Prostate gland (tissue), 2 donors: ENCODE measurements at regions not wholly inside any gene's neighbourhood (a gene's known extent, or its start where the extent isn't known, plus 50 kb on each side); places are given as distances from the start of the nearest gene placed in this dataset.
"Not testable (repeated sequence)": the region's sequence is repeated elsewhere in the genome, so short reads cannot be mapped to it uniquely, and the experiment has no call there.

ENCODE experiments used
- DNase-seq: peaks from one replicate; pipeline ENCODE4 v3.0.0-alpha.2; 2019; ENCODE audit warnings: low spot score
- H3K27ac ChIP-seq, 2 donors: fragments of 200-600 bp; sonication (generic); 2 replicates each; pipeline ENCODE4 v1.5.1; 2017 to 2019
- H3K27me3 ChIP-seq: fragments of 200-600 bp; sonication (generic); replicated peaks from 2 replicates; pipeline ENCODE4 v1.5.1; 2019; ENCODE audit not compliant: insufficient read depth
- H3K36me3 ChIP-seq, 2 donors: fragments of 200-600 bp; sonication (generic); 1 replicate in 1 of 2; 2 replicates in 1 of 2; pipeline versions ENCODE4 v1.5.1 to v1.8.1; 2017 to 2019
- H3K4me1 ChIP-seq: fragments of 200-600 bp; sonication (generic); replicated peaks from 2 replicates; pipeline ENCODE4 v1.5.1; 2019
- H3K4me3 ChIP-seq, 2 donors: fragments of 200-600 bp; sonication (generic); 2 replicates each; pipeline ENCODE4 v1.5.1; 2017 to 2019
- H3K9me3 ChIP-seq: fragments of 200-600 bp; sonication (generic); 2 replicates; pipeline ENCODE4 v1.5.1; 2017
- CTCF ChIP-seq, 4 experiments: fragments of 200-600 bp in 2 of 4; fragments of 450-650 bp in 2 of 4; sonication (generic) in 2 of 4; IDR thresholded peaks; 1 replicate in 3 of 4; 2 replicates in 1 of 4; pipeline ENCODE4 v1.5.1; 2016 to 2019; ENCODE audit warnings: antibody characterized with exemption in 4 of 4, mild to moderate bottlenecking in 2 of 4, moderate library complexity in 2 of 4
- POLR2A ChIP-seq: fragments of 450-650 bp; IDR thresholded peaks from one replicate; pipeline ENCODE4 v1.6.1; 2016; ENCODE audit warnings: antibody characterized with exemption, mild to moderate bottlenecking
- POLR2AphosphoS5 ChIP-seq: sonication (generic); formaldehyde crosslinking; IDR thresholded peaks from one replicate; pipeline ENCODE4 v1.6.1; 2017; ENCODE audit warnings: antibody characterized with exemption
- WGBS: methylation state at CpG from one replicate; pipeline ENCODE4 v1.1.5; 2018; 5-methylcytosine and 5-hydroxymethylcytosine counted together
- intact Hi-C: fragments of 100-400 bp; cut with DNase I; formaldehyde crosslinking; loops from one replicate; pipeline ENCODE4 v1.14.2; 2022

GRCh38 chr1:88595355-88596002 is 88.6 kb upstream of the PKN2 start:
- Histone ChIP-seq H3K9me3 (no peaks in the 10 kb centered on the region), H3K36me3 (no peaks in the 10 kb centered on the region), H3K27me3 (no peaks in the 10 kb centered on the region), H3K4me3 (no peak overlapping the region), H3K4me1 (no peaks in the 10 kb centered on the region), H3K27ac (no peak overlapping the region)
- intact Hi-C loops: no loop called here
- TF ChIP-seq CTCF (IDR thresholded peaks at IDR 0.05) (peak in 1 of 4 experiments; percentile 23), POLR2A (no peak)
- WGBS: 54% methylated on average over 4 of the region's 4 CpGs
- DNase-seq: no peak

GRCh38 chr1:88597973-88598372 is 86.1 kb upstream of the PKN2 start:
- H3K4me1 ChIP-seq, H3K9me3 ChIP-seq, DNase-seq, H3K4me3 ChIP-seq, H3K27me3 ChIP-seq, H3K27ac ChIP-seq, H3K36me3 ChIP-seq, intact Hi-C loops: not testable (repeated sequence)
- 60% methylated on average over 1 of the region's 1 CpG for WGBS

GRCh38 chr1:88608139-88608943 is 75.7 kb upstream of the PKN2 start:
- H3K27ac ChIP-seq: no peak overlapping the region
- no peaks in the 10 kb centered on the region for H3K4me1 ChIP-seq
- TF ChIP-seq POLR2A: no peak
- TF ChIP-seq CTCF (IDR thresholded peaks at IDR 0.05): peak in 1 of 4 experiments; percentile 40
- H3K4me3 ChIP-seq: no peak overlapping the region
- DNase-seq: no peak
- intact Hi-C loops: no loop called here
- H3K9me3 ChIP-seq: no peaks in the 10 kb centered on the region
- WGBS: 65% methylated on average over 11 of the region's 11 CpGs
- H3K36me3 ChIP-seq: no peaks in the 10 kb centered on the region
- H3K27me3 ChIP-seq: no peaks in the 10 kb centered on the region

- no peaks in the 10 kb centered on the region for H3K36me3 ChIP-seq
- TF ChIP-seq POLR2AphosphoS5: no peak
- no peak for TF ChIP-seq CTCF (IDR thresholded peaks at IDR 0.05)
- TF ChIP-seq POLR2A: no peak
- DNase-seq: no peak
- intact Hi-C loops: no loop called here
- H3K27ac ChIP-seq: no peak overlapping the region
- no peaks in the 10 kb centered on the region for H3K9me3 ChIP-seq
- no peak overlapping the region for H3K4me3 ChIP-seq
- no peaks in the 10 kb centered on the region for H3K27me3 ChIP-seq
- no peaks in the 10 kb centered on the region for H3K4me1 ChIP-seq
These were observed 75.0 kb upstream of the PKN2 start for GRCh38 chr1:88609051-88609450.

GRCh38 chr1:88610687-88611086 is 73.4 kb upstream of the PKN2 start:
- intact Hi-C loops: no loop called here
- Histone ChIP-seq H3K27me3 (no peaks in the 10 kb centered on the region), H3K4me3 (no peak overlapping the region)

More at GRCh38 chr1:88610687-88611086, 73.4 kb upstream of the PKN2 start:
- no peak for DNase-seq
- Histone ChIP-seq H3K9me3 (no peaks in the 10 kb centered on the region), H3K27ac (no peak overlapping the region), H3K36me3 (no peaks in the 10 kb centered on the region), H3K4me1 (no peaks in the 10 kb centered on the region)
- TF ChIP-seq POLR2A (no peak), CTCF (IDR thresholded peaks at IDR 0.05) (no peak), POLR2AphosphoS5 (no peak)
- 88% methylated on average over 7 of the region's 7 CpGs for WGBS
